ENCODE measurements at regions not wholly inside any gene's neighbourhood (a gene's known extent, or its start where the extent isn't known, plus 50 kb on each side); places are given as distances from the start of the nearest gene placed in this dataset.

- H3K27ac ChIP-seq: no peak overlapping the region
- no peak for DNase-seq
- H3K4me1 ChIP-seq: no peaks in the 10 kb centered on the region
- no peaks in the 10 kb centered on the region for H3K36me3 ChIP-seq
- WGBS, 2 donors: 83 to 89% methylated on average over 7 of the region's 7 CpGs
- no peaks in the 10 kb centered on the region for H3K9me3 ChIP-seq
- H3K27me3 ChIP-seq: no peaks in the 10 kb centered on the region
- TF ChIP-seq, protein P1, sequence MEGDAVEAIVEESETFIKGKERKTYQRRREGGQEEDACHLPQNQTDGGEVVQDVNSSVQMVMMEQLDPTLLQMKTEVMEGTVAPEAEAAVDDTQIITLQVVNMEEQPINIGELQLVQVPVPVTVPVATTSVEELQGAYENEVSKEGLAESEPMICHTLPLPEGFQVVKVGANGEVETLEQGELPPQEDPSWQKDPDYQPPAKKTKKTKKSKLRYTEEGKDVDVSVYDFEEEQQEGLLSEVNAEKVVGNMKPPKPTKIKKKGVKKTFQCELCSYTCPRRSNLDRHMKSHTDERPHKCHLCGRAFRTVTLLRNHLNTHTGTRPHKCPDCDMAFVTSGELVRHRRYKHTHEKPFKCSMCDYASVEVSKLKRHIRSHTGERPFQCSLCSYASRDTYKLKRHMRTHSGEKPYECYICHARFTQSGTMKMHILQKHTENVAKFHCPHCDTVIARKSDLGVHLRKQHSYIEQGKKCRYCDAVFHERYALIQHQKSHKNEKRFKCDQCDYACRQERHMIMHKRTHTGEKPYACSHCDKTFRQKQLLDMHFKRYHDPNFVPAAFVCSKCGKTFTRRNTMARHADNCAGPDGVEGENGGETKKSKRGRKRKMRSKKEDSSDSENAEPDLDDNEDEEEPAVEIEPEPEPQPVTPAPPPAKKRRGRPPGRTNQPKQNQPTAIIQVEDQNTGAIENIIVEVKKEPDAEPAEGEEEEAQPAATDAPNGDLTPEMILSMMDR (IDR thresholded peaks at IDR 0.05): no peak
- TF ChIP-seq POLR2AphosphoS5 (IDR thresholded peaks at IDR 0.05): no peak
- no peak for TF ChIP-seq EP300 (IDR thresholded peaks at IDR 0.05)
- no peak for TF ChIP-seq POLR2A (IDR thresholded peaks at IDR 0.05)
- H3K4me3 ChIP-seq: no peak overlapping the region
- no peak for ATAC-seq (ENCODE audit: low FRiP score in 2 of 2)
Observed at GRCh38 chr11:45754741-45755140, 50.2 kb upstream of the SLC35C1 start.

GRCh38 chr11:45754261-45754709 lies 50.7 kb upstream of the SLC35C1 start:
- Histone ChIP-seq H3K27me3 (no peaks in the 10 kb centered on the region), H3K4me1 (no peaks in the 10 kb centered on the region), H3K27ac (no peak overlapping the region), H3K9me3 (no peaks in the 10 kb centered on the region), H3K36me3 (no peaks in the 10 kb centered on the region), H3K4me3 (no peak overlapping the region)
- 51 to 62% methylated on average over 6 to 8 of the region's 8 CpGs for WGBS, 2 donors
- ATAC-seq (ENCODE audit: low FRiP score in 2 of 2): peak; percentile 31 to 56
- TF ChIP-seq, protein P1 (IDR thresholded peaks at IDR 0.05): no peak
- no peak for TF ChIP-seq POLR2A (IDR thresholded peaks at IDR 0.05)
- no peak for TF ChIP-seq POLR2AphosphoS5 (IDR thresholded peaks at IDR 0.05)
- TF ChIP-seq EP300 (IDR thresholded peaks at IDR 0.05): no peak
- DNase-seq: peak; percentile 22 to 32

- Histone ChIP-seq H3K27me3 (no peaks in the 10 kb centered on the region), H3K36me3 (no peaks in the 10 kb centered on the region), H3K27ac (no peak overlapping the region), H3K4me1 (no peaks in the 10 kb centered on the region), H3K9me3 (no peaks in the 10 kb centered on the region), H3K4me3 (no peak overlapping the region)
- no peak for ATAC-seq (ENCODE audit: low FRiP score in 2 of 2)
- WGBS, 2 donors: 91 to 95% methylated on average over 11 of the region's 11 CpGs
- TF ChIP-seq POLR2AphosphoS5 (IDR thresholded peaks at IDR 0.05) (no peak), POLR2A (IDR thresholded peaks at IDR 0.05) (no peak), EP300 (IDR thresholded peaks at IDR 0.05) (no peak)
- TF ChIP-seq, protein P1 (IDR thresholded peaks at IDR 0.05): no peak
- no peak for DNase-seq
Observed at GRCh38 chr11:45752106-45752505, 52.8 kb upstream of the SLC35C1 start.

- ATAC-seq (ENCODE audit: low FRiP score in 2 of 2) (no peak), DNase-seq (no peak)
- no peak overlapping the region for H3K4me3 ChIP-seq
- no peak for TF ChIP-seq POLR2AphosphoS5 (IDR thresholded peaks at IDR 0.05)
- no peak for TF ChIP-seq EP300 (IDR thresholded peaks at IDR 0.05)
- TF ChIP-seq POLR2A (IDR thresholded peaks at IDR 0.05): no peak
- TF ChIP-seq, protein P1 (IDR thresholded peaks at IDR 0.05): no peak
- H3K4me1 ChIP-seq: no peaks in the 10 kb centered on the region
- no peaks in the 10 kb centered on the region for H3K27me3 ChIP-seq
- no peaks in the 10 kb centered on the region for H3K36me3 ChIP-seq
- no peaks in the 10 kb centered on the region for H3K9me3 ChIP-seq
- WGBS, 2 donors: 52 to 69% methylated on average over 7 of the region's 7 CpGs
- no peak overlapping the region for H3K27ac ChIP-seq
Observed at GRCh38 chr11:45751430-45751829, 53.5 kb upstream of the SLC35C1 start.

- H3K4me1 ChIP-seq: no peaks in the 10 kb centered on the region
- no peak overlapping the region for H3K27ac ChIP-seq
- no peaks in the 10 kb centered on the region for H3K9me3 ChIP-seq
- H3K27me3 ChIP-seq: no peaks in the 10 kb centered on the region
- H3K4me3 ChIP-seq: no peak overlapping the region
- peak in 1 of 2 donors; percentile 34 for DNase-seq
- TF ChIP-seq POLR2AphosphoS5 (IDR thresholded peaks at IDR 0.05) (no peak), EP300 (IDR thresholded peaks at IDR 0.05) (no peak), POLR2A (IDR thresholded peaks at IDR 0.05) (no peak)
- TF ChIP-seq, protein P1 (IDR thresholded peaks at IDR 0.05): no peak
- WGBS, 2 donors: 74 to 75% methylated on average over 8 of the region's 8 CpGs
- no peak for ATAC-seq (ENCODE audit: low FRiP score in 2 of 2)
- H3K36me3 ChIP-seq: no peaks in the 10 kb centered on the region
Observed at GRCh38 chr11:45750439-45750838, 54.5 kb upstream of the SLC35C1 start.
